Thymus (tissue), 11 donors: ENCODE measurements at regions not wholly inside any gene's neighbourhood (a gene's known extent, or its start where the extent isn't known, plus 50 kb on each side); places are given as distances from the start of the nearest gene placed in this dataset.

Experiments used
- DNase-seq, 9 donors: peaks; one replicate each; pipeline ENCODE4 v3.0.0-alpha.2; 2013; ENCODE audit warnings: low spot score in 9 of 9, low read depth in 6 of 9, missing footprints in 1 of 9
- H3K27ac ChIP-seq, 2 donors: one replicate each; pipeline ENCODE4 v1.5.1; 2013; ENCODE audit warnings: control low read depth in 1 of 2, low read depth in 1 of 2, low read length in 1 of 2, mild to moderate bottlenecking in 1 of 2, moderate library complexity in 1 of 2
- H3K27me3 ChIP-seq, 2 donors: one replicate each; pipeline ENCODE4 v1.5.1; 2013; ENCODE audit warnings: low read length in 1 of 2; ENCODE audit not compliant: control insufficient read depth in 2 of 2, insufficient read depth in 1 of 2
- H3K36me3 ChIP-seq, 2 donors: one replicate each; pipeline ENCODE4 v1.5.1; 2013; ENCODE audit warnings: low read length in 1 of 2, mild to moderate bottlenecking in 1 of 2, moderate library complexity in 1 of 2; ENCODE audit not compliant: control insufficient read depth in 2 of 2, insufficient read depth in 2 of 2
- H3K4me1 ChIP-seq, 2 donors: one replicate each; pipeline ENCODE4 v1.5.1; 2013; ENCODE audit warnings: low read length in 2 of 2; ENCODE audit not compliant: control insufficient read depth in 2 of 2, insufficient read depth in 2 of 2
- H3K4me3 ChIP-seq, 2 donors: one replicate each; pipeline ENCODE4 v1.5.1; 2013; ENCODE audit warnings: low read length in 2 of 2, control low read depth in 1 of 2, mild to moderate bottlenecking in 1 of 2
- H3K9me3 ChIP-seq, 2 donors: one replicate each; pipeline ENCODE4 v1.5.1; 2013; ENCODE audit warnings: low read length in 1 of 2, mild to moderate bottlenecking in 1 of 2; ENCODE audit not compliant: control insufficient read depth in 2 of 2, insufficient read depth in 1 of 2
- WGBS: extraction: QIAGEN DNeasy Blood & Tissue Kit; methylation state at CpG from one replicate; pipeline ENCODE4 v1.1.7; 2013; 5-methylcytosine and 5-hydroxymethylcytosine counted together
- donor health status: healthy.

DNA sequence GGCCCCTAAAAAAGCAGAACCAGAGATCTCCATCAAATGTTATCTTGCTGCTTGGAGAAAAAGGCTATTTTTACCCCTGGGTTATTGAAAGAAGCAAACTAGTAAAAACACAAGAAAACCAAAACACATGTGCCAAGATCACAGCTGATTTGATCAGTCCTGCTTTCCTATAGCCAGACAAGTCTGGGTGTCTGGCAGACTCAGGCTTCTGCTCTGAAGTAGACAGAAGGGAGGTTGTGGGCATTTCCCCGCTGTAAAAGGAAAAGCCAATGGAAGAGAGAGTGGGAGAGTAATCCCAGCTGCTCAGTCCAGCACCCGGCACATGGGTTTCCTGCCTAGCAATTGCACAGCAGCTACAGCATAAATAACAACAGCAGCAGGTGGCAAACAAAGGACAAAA is 177.9 kb downstream of the PHLDA1 start:
- Histone ChIP-seq H3K27ac (no peak overlapping the region), H3K4me1 (no peaks in the 10 kb centered on the region), H3K9me3 (no peaks in the 10 kb centered on the region), H3K36me3 (no peaks in the 10 kb centered on the region), H3K4me3 (no peak overlapping the region), H3K27me3 (no peaks in the 10 kb centered on the region)
- DNase-seq, result no peak
- 52% methylated on average over 2 of the region's 2 CpGs for WGBS

DNA sequence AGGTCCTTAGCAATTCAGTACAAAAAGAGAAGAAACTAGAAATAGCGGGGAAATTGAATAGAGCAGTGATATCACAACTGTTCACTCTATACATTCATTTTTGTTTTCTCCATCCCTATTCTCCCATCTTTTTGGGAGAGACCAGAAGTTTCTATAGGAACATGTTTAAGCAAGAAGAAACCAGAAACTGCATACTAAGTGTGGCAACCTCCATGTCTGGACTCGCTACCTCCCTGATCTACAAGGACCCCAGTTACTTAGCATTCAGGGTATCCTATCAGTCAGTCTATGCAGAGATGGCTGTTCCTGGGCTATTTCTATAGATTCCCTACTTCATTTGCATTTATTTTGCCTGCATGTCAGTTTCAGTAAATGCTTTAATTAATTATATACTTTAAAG is 178.6 kb downstream of the PHLDA1 start:
- H3K4me1 ChIP-seq, result no peaks in the 10 kb centered on the region
- no peak for DNase-seq
- no peak overlapping the region for H3K4me3 ChIP-seq
- H3K36me3 ChIP-seq, result no peaks in the 10 kb centered on the region
- WGBS, result 49% methylated on average over 2 of the region's 2 CpGs
- H3K9me3 ChIP-seq, result no peaks in the 10 kb centered on the region
- H3K27me3 ChIP-seq, result no peaks in the 10 kb centered on the region
- no peak overlapping the region for H3K27ac ChIP-seq

DNA sequence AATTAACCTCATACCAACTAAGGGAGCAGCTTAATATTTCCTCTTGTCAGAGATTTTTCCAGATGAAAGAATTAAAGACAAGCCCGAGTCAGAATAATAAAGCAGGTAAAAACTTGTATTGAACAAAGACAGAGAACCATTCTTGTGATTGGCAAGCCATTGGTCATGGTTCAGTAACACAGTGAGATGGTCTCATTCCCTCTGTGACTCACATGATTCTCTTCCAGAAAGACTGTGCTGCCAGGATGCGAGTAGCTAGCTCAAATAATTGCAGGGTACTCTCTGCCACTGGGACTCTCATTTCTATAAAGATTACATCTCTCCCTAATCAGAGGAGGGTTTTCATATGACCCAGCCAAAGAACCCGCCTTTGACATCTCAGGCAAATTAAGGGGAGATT is 179.4 kb downstream of the PHLDA1 start:
- no peak for DNase-seq
- whole genome bisulfite sequencing, result 90% methylated on average over 3 of the region's 3 CpGs

DNA sequence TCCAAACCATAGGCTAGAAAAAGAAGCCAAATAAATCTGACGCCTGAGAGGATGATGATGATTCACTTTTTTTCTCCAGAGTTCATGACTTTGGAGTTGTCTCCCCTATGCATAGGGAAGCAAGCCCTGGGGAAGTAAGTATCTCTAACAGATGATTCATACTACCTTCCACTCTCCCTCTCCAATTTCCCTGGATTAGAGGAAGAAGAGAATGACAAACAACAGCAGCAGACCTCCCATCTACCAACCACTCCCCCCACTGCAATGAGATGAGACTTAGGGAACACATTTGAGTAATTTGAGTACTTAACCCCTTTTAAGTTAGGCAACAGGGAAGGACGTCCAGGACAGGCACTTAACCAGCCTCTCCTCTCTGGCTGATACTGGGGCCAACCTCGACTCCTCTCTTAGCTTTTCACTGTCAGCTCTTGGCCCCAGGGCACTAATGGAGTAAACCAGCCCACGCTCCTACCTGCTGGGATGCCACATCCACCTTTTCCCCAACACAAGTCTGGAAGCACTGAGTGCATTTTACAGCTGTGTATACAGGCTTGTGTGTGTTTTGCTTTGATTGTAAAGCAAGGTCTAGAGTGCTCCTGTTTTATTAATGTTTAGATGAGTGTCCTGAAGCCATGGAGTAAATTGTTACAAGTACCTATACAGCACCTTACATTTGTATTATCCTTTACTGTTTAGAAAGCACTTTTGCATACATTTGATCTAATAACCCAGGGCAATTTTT is 180.7 kb downstream of the PHLDA1 start:
- no peak overlapping the region for H3K4me3 ChIP-seq
- H3K27ac ChIP-seq, result no peak overlapping the region
- WGBS, result 47% methylated on average over 4 of the region's 4 CpGs
- no peaks in the 10 kb centered on the region for H3K4me1 ChIP-seq
- no peaks in the 10 kb centered on the region for H3K9me3 ChIP-seq
- H3K27me3 ChIP-seq, result no peaks in the 10 kb centered on the region
- H3K36me3 ChIP-seq, result no peaks in the 10 kb centered on the region
- no peak for DNase-seq

More for the DNA sequence above, 179.4 kb downstream of the PHLDA1 start:
- Histone ChIP-seq H3K4me3 (no peak overlapping the region), H3K9me3 (no peaks in the 10 kb centered on the region), H3K36me3 (no peaks in the 10 kb centered on the region), H3K27ac (no peak overlapping the region), H3K27me3 (no peaks in the 10 kb centered on the region), H3K4me1 (no peaks in the 10 kb centered on the region)

DNA sequence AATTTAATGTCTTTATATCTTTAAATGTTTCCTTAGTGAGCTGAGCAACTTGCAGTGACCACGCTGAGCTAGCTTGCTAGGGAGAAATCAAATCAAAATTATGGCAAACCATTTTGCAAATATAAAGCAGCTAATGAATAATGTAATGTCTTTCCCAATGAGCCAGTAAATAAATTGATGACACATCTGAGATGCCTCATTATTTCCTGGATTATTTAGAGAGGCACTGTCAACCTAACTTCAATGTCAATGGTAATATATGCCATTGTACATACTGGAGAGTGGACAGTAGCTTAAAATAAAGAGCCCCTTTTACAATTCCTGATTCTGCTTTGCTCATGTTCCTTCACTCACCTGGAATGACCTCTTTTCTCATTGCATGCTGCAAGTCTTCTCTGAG is 182.6 kb downstream of the PHLDA1 start:
- no peak for DNase-seq
- no peaks in the 10 kb centered on the region for H3K4me1 ChIP-seq
- H3K9me3 ChIP-seq, result no peaks in the 10 kb centered on the region
- H3K36me3 ChIP-seq, result no peaks in the 10 kb centered on the region
- H3K27ac ChIP-seq, result no peak overlapping the region
- H3K4me3 ChIP-seq, result no peak overlapping the region
- WGBS, result 0% methylated on average over 1 of the region's 1 CpG
- no peaks in the 10 kb centered on the region for H3K27me3 ChIP-seq

DNA sequence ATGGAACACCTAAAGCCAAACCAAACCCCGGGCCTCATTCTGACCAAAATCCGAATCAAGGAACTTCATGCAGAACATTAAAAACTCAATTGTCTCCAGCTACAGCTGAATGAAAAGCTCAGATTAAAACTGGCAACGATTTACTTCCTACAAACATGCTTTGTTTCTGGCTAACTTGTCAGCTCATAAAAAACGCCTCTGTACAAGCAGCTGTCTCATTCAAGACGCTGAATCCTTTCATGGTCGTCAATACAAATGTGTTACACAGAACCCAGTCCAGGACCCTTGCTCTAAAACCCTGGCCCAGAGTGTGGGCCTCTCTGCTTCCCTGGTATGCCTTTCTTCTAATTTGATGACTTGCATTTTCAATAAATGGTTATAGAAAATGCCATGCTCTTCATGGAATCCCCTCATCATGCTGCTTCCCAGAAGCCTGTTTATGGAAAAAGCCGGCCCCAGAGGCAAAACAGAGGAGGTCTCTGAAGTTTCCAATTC is 183.1 kb downstream of the PHLDA1 start:
- no peak overlapping the region for H3K4me3 ChIP-seq
- no peaks in the 10 kb centered on the region for H3K27me3 ChIP-seq
- no peak overlapping the region for H3K27ac ChIP-seq
- no peak for DNase-seq
- no peaks in the 10 kb centered on the region for H3K9me3 ChIP-seq
- no peaks in the 10 kb centered on the region for H3K36me3 ChIP-seq
- WGBS, result 58% methylated on average over 7 of the region's 7 CpGs
- H3K4me1 ChIP-seq, result no peaks in the 10 kb centered on the region

DNA sequence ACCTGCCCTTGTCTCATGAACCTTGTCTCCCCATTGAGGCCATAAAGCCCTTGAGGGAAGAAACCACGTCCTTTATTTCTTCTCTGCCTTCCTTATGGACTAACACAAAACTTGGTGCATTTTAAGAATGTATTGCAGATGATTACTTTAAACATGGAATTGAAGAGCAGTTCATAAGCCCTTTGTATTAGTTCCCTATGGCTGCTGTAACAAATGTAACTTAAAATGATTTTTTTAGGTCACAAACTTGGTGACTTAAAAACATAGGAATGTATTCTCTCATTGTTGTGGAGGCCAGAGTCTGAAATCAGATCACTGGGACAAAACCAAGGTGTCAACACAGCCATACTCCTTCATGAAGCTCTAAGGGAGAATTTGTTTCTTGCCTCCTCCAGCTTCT is 185.5 kb downstream of the PHLDA1 start:
- Histone ChIP-seq H3K36me3 (no peaks in the 10 kb centered on the region), H3K9me3 (no peaks in the 10 kb centered on the region), H3K27me3 (no peaks in the 10 kb centered on the region), H3K4me3 (no peak overlapping the region), H3K27ac (no peak overlapping the region), H3K4me1 (no peaks in the 10 kb centered on the region)
- 94% methylated on average over 1 of the region's 1 CpG for WGBS
- no peak for DNase-seq

DNA sequence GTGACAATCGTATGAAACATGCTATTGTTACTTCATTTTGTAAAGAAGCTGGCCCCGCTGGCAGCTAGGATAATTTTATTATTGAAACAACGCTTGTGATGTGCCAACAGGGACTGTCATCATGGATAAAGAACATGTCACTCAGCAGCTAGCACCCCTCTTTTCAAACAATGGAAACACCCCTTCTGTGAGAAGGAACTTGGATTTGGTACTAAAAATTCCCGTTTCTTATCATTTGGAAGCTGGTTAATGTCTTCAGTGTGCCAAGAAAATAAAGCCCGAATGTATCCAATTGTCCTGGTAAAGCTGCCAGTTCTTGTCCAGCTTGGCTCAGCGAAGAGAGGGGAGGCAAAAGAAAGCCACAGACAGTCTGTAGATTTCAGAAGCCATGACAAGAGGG is 186.6 kb downstream of the PHLDA1 start:
- WGBS, result 85% methylated on average over 6 of the region's 6 CpGs

DNA sequence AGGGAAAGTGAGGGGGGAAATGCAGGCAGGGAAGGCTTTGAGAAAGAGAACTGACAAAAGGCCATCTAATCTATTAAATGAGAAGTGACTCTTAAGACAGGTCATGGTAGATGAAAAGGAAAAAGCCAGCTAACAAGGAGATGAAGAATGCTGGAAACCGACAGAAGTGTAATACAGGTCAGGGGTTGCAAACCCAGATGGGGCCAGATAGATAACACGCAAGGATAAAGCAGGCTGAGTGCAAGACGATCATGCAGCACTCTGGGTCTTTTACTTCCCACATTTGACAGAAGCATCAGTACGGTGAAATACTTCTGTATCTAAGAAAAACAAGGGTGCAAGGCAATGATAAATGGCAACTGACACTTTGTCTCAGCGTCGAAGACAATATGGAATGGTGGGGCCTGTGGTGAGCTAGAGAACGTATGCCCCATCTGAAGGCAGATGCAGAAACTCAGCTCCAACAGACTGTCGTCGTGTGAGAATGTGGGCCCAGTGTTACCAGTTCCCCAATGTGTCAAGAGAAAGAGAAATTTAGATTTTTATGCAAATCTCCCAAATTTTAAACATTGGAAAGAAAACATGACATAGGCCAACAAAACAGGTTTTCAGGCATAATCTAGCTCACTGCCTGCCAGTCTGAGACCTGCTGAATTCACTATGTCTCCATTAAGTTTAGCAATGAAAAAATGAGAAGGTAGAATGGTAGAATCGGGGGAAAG is 187.4 kb downstream of the PHLDA1 start:
- Histone ChIP-seq H3K4me1 (no peaks in the 10 kb centered on the region), H3K27ac (no peak overlapping the region)
- 84% methylated on average over 10 of the region's 10 CpGs for WGBS

More for the DNA sequence above, 186.6 kb downstream of the PHLDA1 start:
- H3K36me3 ChIP-seq, result no peaks in the 10 kb centered on the region
- no peaks in the 10 kb centered on the region for H3K27me3 ChIP-seq
- no peaks in the 10 kb centered on the region for H3K9me3 ChIP-seq
- H3K27ac ChIP-seq, result no peak overlapping the region
- no peak overlapping the region for H3K4me3 ChIP-seq
- no peak for DNase-seq
- H3K4me1 ChIP-seq, result no peaks in the 10 kb centered on the region

More for the DNA sequence above, 187.4 kb downstream of the PHLDA1 start:
- no peaks in the 10 kb centered on the region for H3K9me3 ChIP-seq
- DNase-seq, result no peak
- H3K4me3 ChIP-seq, result no peak overlapping the region
- H3K27me3 ChIP-seq, result no peaks in the 10 kb centered on the region
- no peaks in the 10 kb centered on the region for H3K36me3 ChIP-seq
